Dendritic cell treated with granulocyte-macrophage colony-stimulating factor and Interleukin-4, amounts not matched to agents 40 ng/mL and 50 ng/mL, for 4 days (primary cell): ENCODE measurements at regions not wholly inside any gene's neighbourhood (a gene's known extent, or its start where the extent isn't known, plus 50 kb on each side); places are given as distances from the start of the nearest gene placed in this dataset.
"Not testable (repeated sequence)": the region's sequence is repeated elsewhere in the genome, so short reads cannot be mapped to it uniquely, and the experiment has no call there.

Experiments used
- H3K27ac Mint-ChIP-seq: one replicate; pipeline ENCODE4 v1.8.0; 2022; ENCODE audit warnings: mild to moderate bottlenecking, mixed read lengths
- H3K27me3 Mint-ChIP-seq: one replicate; pipeline ENCODE4 v1.8.0; 2022; ENCODE audit warnings: mild to moderate bottlenecking, mixed read lengths
- H3K36me3 Mint-ChIP-seq: one replicate; pipeline ENCODE4 v1.8.0; 2022; ENCODE audit warnings: low read depth, mixed read lengths
- H3K4me1 Mint-ChIP-seq: one replicate; pipeline ENCODE4 v1.8.0; 2022; ENCODE audit warnings: low read depth, mixed read lengths
- H3K4me3 Mint-ChIP-seq: one replicate; pipeline ENCODE4 v1.8.0; 2022; ENCODE audit warnings: mild to moderate bottlenecking, moderate library complexity, mixed read lengths
- H3K9me3 Mint-ChIP-seq: one replicate; pipeline ENCODE4 v1.8.0; 2022; ENCODE audit warnings: mixed read lengths
- intact Hi-C: fragments of 100-400 bp; cut with micrococcal nuclease; formaldehyde crosslinking; loops from one replicate; pipeline ENCODE4 v1.15.0; 2022

- Mint-ChIP-seq H3K27me3 (peaks cover 2% of the 10 kb centered on the region), H3K36me3 (no peaks in the 10 kb centered on the region), H3K4me3 (no peak overlapping the region), H3K4me1 (no peaks in the 10 kb centered on the region), H3K27ac (no peak overlapping the region), H3K9me3 (peaks cover 8% of the 10 kb centered on the region)
- intact Hi-C loops, result no loop called here
These were observed 112.6 kb upstream of the TNPO1 start for GRCh38 chr5:72703876-72704275.

- no peaks in the 10 kb centered on the region for H3K36me3 Mint-ChIP-seq
- no peak overlapping the region for H3K27ac Mint-ChIP-seq
- intact Hi-C loops, result no loop called here
- H3K4me3 Mint-ChIP-seq, result no peak overlapping the region
- no peaks in the 10 kb centered on the region for H3K9me3 Mint-ChIP-seq
- H3K4me1 Mint-ChIP-seq, result no peaks in the 10 kb centered on the region
- H3K27me3 Mint-ChIP-seq, result peaks cover 2% of the 10 kb centered on the region
These were observed 113.5 kb upstream of the TNPO1 start for GRCh38 chr5:72702881-72703434.

GRCh38 chr5:72702105-72702504 lies 114.4 kb upstream of the TNPO1 start:
- H3K4me1 Mint-ChIP-seq, H3K27me3 Mint-ChIP-seq, H3K27ac Mint-ChIP-seq, H3K4me3 Mint-ChIP-seq, H3K36me3 Mint-ChIP-seq, H3K9me3 Mint-ChIP-seq, intact Hi-C loops: not testable (repeated sequence)

GRCh38 chr5:72698481-72698880 lies 118.0 kb upstream of the TNPO1 start:
- no peaks in the 10 kb centered on the region for H3K9me3 Mint-ChIP-seq
- H3K27me3 Mint-ChIP-seq, result peaks cover 4% of the 10 kb centered on the region
- no peak overlapping the region for H3K4me3 Mint-ChIP-seq
- H3K27ac Mint-ChIP-seq, result no peak overlapping the region
- no peaks in the 10 kb centered on the region for H3K36me3 Mint-ChIP-seq
- no peaks in the 10 kb centered on the region for H3K4me1 Mint-ChIP-seq
- intact Hi-C loops, result no loop called here

- Mint-ChIP-seq H3K9me3 (no peaks in the 10 kb centered on the region), H3K4me1 (no peaks in the 10 kb centered on the region), H3K27ac (no peak overlapping the region), H3K27me3 (peaks cover 7% of the 10 kb centered on the region), H3K36me3 (no peaks in the 10 kb centered on the region), H3K4me3 (no peak overlapping the region)
- intact Hi-C loops, result no loop called here
These were observed 118.8 kb upstream of the TNPO1 start for GRCh38 chr5:72697622-72698021.

- no peak overlapping the region for H3K27ac Mint-ChIP-seq
- intact Hi-C loops, result no loop called here
- H3K9me3 Mint-ChIP-seq, result no peaks in the 10 kb centered on the region
- H3K27me3 Mint-ChIP-seq, result peaks cover 12% of the 10 kb centered on the region
- H3K4me1 Mint-ChIP-seq, result no peaks in the 10 kb centered on the region
- no peaks in the 10 kb centered on the region for H3K36me3 Mint-ChIP-seq
- no peak overlapping the region for H3K4me3 Mint-ChIP-seq
These were observed 120.8 kb upstream of the TNPO1 start for GRCh38 chr5:72695659-72696058.

- intact Hi-C loops, result no loop called here
- Mint-ChIP-seq H3K9me3 (no peaks in the 10 kb centered on the region), H3K4me1 (no peaks in the 10 kb centered on the region), H3K27me3 (peaks cover 12% of the 10 kb centered on the region), H3K36me3 (no peaks in the 10 kb centered on the region), H3K27ac (no peak overlapping the region), H3K4me3 (no peak overlapping the region)
These were observed 121.6 kb upstream of the TNPO1 start for GRCh38 chr5:72694856-72695255.

- Mint-ChIP-seq H3K36me3 (no peaks in the 10 kb centered on the region), H3K27ac (no peak overlapping the region), H3K4me3 (no peak overlapping the region), H3K9me3 (no peaks in the 10 kb centered on the region), H3K4me1 (no peaks in the 10 kb centered on the region), H3K27me3 (peaks cover 12% of the 10 kb centered on the region)
- intact Hi-C loops, result no loop called here
These were observed 122.8 kb upstream of the TNPO1 start for GRCh38 chr5:72693546-72694205.

GRCh38 chr5:72692651-72693442 lies 123.6 kb upstream of the TNPO1 start:
- no peaks in the 10 kb centered on the region for H3K36me3 Mint-ChIP-seq

GRCh38 chr5:72692231-72692637 lies 124.2 kb upstream of the TNPO1 start:
- no peak overlapping the region for H3K4me3 Mint-ChIP-seq
- H3K9me3 Mint-ChIP-seq, result no peaks in the 10 kb centered on the region
- intact Hi-C loops, result no loop called here
- no peaks in the 10 kb centered on the region for H3K4me1 Mint-ChIP-seq
- peaks cover 12% of the 10 kb centered on the region for H3K27me3 Mint-ChIP-seq
- H3K36me3 Mint-ChIP-seq, result no peaks in the 10 kb centered on the region
- no peak overlapping the region for H3K27ac Mint-ChIP-seq

More at GRCh38 chr5:72692651-72693442, 123.6 kb upstream of the TNPO1 start:
- H3K4me3 Mint-ChIP-seq, result no peak overlapping the region
- H3K9me3 Mint-ChIP-seq, result no peaks in the 10 kb centered on the region
- H3K27me3 Mint-ChIP-seq, result peaks cover 12% of the 10 kb centered on the region
- H3K4me1 Mint-ChIP-seq, result no peaks in the 10 kb centered on the region
- intact Hi-C loops, result no loop called here
- no peak overlapping the region for H3K27ac Mint-ChIP-seq

- H3K4me1 Mint-ChIP-seq, result no peaks in the 10 kb centered on the region
- no peak overlapping the region for H3K27ac Mint-ChIP-seq
- H3K36me3 Mint-ChIP-seq, result no peaks in the 10 kb centered on the region
- no peaks in the 10 kb centered on the region for H3K9me3 Mint-ChIP-seq
- intact Hi-C loops, result no loop called here
- H3K4me3 Mint-ChIP-seq, result no peak overlapping the region
- H3K27me3 Mint-ChIP-seq, result peaks cover 12% of the 10 kb centered on the region
These were observed 124.7 kb upstream of the TNPO1 start for GRCh38 chr5:72691751-72692150.

- Mint-ChIP-seq H3K36me3 (no peaks in the 10 kb centered on the region), H3K27me3 (peaks cover 11% of the 10 kb centered on the region), H3K27ac (no peak overlapping the region), H3K9me3 (no peaks in the 10 kb centered on the region), H3K4me3 (no peak overlapping the region), H3K4me1 (no peaks in the 10 kb centered on the region)
- intact Hi-C loops, result no loop called here
These were observed 127.5 kb upstream of the TNPO1 start for GRCh38 chr5:72688916-72689315.

GRCh38 chr5:72687288-72687687 lies 129.2 kb upstream of the TNPO1 start:
- intact Hi-C loops, result no loop called here
- H3K4me3 Mint-ChIP-seq, result no peak overlapping the region
- H3K4me1 Mint-ChIP-seq, result no peaks in the 10 kb centered on the region
- no peaks in the 10 kb centered on the region for H3K36me3 Mint-ChIP-seq
- no peak overlapping the region for H3K27ac Mint-ChIP-seq
- H3K27me3 Mint-ChIP-seq, result peaks cover 12% of the 10 kb centered on the region
- peaks cover 9% of the 10 kb centered on the region for H3K9me3 Mint-ChIP-seq

- Mint-ChIP-seq H3K36me3 (no peaks in the 10 kb centered on the region), H3K27me3 (peaks cover 16% of the 10 kb centered on the region), H3K4me1 (no peaks in the 10 kb centered on the region), H3K4me3 (no peak overlapping the region), H3K27ac (no peak overlapping the region), H3K9me3 (peaks cover 23% of the 10 kb centered on the region)
- intact Hi-C loops, result no loop called here
These were observed 133.9 kb upstream of the TNPO1 start for GRCh38 chr5:72682561-72682960.
